GM18951 (cell line): ENCODE measurements at regions not wholly inside any gene's neighbourhood (a gene's known extent, or its start where the extent isn't known, plus 50 kb on each side); places are given as distances from the start of the nearest gene placed in this dataset.

Experiments
- POLR2A ChIP-seq: IDR thresholded peaks from 4 replicates; pipeline ENCODE4 v1.6.1; 2011; ENCODE audit warnings: mild to moderate bottlenecking; ENCODE audit not compliant: insufficient read length, insufficient read depth; ENCODE audit errors: extremely low read depth
- in situ Hi-C: fragments of 300-500 bp; cut with MboI; formaldehyde crosslinking; loops from one replicate; pipeline ENCODE4 v1.12.0; 2022; ENCODE audit warnings: low sequenced_read_pairs, mixed read lengths, inconsistent platforms; ENCODE audit not compliant: unreplicated experiment

GRCh38 chr12:124498275-124499189, 68.9 kb downstream of the NCOR2 start:
- in situ Hi-C loops = no loop called here
- no peak for TF ChIP-seq POLR2A

DNA sequence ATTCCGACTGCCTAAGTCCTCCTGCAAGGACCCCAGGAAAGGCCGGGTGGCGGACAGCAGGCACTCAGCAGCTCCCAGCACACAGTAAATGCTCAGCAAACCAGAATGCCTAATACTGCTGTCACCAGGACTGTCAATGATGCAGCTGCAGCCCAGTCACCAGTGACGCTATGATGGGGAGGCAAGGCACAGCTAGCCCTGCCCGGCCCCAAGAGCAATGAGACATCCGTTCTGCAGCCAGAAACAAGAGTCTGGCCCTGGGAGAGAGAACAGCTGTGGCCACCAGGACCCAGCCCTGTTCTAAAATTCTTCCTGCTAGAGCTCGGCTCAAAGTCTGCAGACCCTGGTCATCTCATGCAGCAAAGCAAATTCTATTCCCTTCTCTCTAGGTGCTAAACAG, 69.8 kb downstream of the NCOR2 start:
- in situ Hi-C loops = no loop called here
- no peak for TF ChIP-seq POLR2A

DNA sequence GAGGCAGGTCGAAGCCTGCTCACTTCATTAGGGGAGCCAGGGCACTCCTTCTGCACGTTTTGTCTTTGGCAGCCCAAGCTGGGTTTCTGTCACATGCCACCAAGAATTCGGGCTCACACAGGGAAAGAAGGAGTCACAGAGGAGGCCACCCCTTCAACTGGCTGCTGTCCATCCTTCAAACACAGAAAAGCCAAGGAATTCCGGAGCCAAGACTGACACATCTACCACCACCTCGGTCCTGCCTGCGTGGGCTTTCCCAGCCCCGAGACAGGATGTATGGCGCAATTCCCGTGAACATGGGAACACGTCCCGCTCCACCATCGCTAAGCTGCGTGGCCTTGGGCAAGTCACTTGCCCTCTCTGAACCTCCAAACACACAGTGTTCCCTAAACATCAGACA, 70.4 kb downstream of the NCOR2 start:
- in situ Hi-C loops = no loop called here
- TF ChIP-seq POLR2A = no peak

DNA sequence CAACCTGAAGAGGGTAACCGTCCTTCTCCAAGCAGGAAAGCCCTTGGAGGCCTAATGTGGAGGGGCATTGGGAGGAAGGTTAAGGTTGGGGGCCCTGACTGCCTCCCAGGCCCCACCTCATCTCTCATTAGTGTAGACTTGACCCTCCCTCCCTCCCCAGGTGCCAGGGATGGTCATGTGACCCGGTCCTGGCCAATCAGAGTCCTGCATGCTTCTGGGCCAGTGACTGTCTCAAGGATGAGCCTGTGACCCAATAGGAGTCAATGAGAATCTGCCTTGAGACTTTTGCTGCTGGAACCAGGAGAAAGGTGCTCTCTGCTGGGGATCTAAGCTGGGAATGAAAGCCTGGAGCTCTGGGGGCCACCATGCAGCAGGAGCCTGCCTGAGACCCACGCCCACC, 70.8 kb downstream of the NCOR2 start:
- TF ChIP-seq POLR2A = no peak

DNA sequence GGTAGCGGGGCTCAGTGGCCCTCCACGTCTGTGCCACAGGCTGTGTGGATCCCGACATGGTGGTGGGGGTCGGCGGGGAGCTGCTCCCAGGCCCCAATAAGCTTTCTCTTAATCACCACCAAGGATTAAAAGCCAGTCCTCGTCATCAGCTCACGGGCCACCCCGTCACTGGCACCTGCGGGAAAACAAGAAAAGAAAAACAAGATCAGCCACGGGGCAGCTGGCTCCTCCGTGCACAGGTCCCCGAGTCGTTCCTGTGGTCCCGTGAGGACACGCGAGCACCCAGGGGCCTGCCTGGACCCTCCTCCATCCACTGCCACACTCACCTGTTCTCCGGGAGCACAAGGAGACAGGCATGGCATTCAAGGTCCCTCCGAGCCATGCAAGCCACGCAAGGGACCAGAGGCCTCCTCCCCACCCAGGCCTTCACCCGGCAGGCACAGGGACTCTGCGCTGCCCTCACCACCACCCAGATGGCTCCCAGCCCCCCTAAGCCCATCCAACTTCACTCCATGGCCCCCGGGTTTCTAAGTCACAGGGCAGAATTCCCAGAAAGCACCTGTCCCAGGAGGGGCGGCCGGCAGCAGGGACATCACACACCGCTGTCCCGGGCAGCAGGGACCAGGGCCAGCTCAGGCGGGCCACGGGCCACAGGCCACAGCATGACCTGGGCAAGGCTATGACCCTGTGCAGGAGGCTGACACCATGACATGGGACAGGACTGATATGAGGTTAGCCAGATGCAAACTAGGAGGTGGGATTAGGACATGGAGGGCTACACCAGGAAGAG, 72.0 kb downstream of the NCOR2 start:
- in situ Hi-C loops = no loop called here
- TF ChIP-seq POLR2A = no peak

More for the DNA sequence above, 70.8 kb downstream of the NCOR2 start:
- in situ Hi-C loops = no loop called here

GRCh38 chr12:124494751-124495129, 72.7 kb downstream of the NCOR2 start:
- in situ Hi-C loops = no loop called here
- no peak for TF ChIP-seq POLR2A

GRCh38 chr12:124493809-124494750, 73.3 kb downstream of the NCOR2 start:
- TF ChIP-seq POLR2A = peak; percentile 56
- in situ Hi-C loops = no loop called here

DNA sequence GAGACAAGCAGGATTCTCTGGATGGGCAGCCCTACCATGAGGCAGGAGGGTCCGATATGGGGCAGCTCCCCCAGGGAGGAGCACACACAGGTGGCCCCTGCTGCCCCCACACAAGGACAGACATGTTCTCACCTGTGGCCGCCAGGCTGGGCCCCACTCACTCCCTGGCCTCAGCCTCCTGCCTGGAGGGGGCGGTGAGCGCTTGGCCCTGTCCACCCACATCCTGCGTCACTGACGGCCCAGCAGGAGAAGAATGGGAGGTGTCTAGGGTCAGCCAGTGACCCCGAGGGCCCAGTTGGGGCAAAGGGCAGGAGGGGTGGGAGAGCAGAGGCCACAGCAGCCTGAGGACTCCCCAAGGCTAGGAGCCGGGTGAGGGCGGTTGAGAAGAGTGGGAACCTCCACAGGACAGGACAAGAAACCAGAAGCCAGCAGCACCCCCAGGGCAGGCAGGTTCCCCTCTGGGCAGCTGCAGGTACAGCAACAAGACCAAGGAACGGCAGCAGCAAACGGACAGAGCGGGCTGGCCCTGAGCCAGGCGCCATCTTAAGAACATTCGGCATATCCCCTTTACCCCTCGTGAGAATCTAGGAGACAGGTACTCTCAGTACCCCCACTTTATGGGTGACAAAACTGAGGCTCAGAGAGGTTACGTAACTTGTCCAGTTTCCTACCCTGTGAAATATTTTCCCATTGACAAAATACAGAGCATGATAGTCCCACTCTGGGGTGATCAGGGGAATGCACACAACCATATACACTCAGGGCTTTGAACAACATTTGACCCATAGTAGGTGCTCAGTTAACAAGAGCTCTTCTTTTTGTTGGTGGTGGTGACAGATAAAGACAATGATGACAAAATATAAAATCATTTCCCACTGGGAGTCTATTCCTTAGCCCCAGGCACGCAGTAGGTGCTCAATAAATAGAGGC, 74.3 kb downstream of the NCOR2 start:
- in situ Hi-C loops = no loop called here
- TF ChIP-seq POLR2A = no peak

DNA sequence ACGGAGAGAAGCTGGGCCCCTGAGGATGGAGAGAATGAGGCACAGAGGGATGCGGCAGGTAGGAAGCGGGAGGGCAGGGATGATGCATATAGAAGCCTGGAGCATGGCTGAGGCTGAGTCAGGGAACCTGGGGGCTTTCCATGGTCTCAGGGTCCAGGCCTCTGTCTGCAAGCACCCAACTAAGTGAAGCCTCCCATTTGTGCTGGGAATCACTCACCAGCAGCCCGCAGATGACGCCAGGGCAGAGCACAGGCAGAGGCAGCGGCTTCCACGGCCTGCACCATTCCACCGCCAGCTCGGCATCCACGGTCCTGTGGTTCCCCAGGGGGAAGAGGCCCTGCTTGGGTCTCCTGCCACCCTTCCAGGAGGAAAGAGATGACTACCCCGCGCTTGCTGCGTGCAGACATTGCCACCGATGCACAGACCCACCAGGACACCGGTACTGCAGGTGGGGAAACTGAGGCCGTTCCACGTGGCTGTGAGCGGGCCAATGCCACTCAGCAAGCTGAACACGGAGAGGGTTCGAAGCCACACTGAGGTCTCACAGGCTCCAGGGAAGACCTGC, 75.5 kb downstream of the NCOR2 start:
- no peak for TF ChIP-seq POLR2A
- in situ Hi-C loops = no loop called here

DNA sequence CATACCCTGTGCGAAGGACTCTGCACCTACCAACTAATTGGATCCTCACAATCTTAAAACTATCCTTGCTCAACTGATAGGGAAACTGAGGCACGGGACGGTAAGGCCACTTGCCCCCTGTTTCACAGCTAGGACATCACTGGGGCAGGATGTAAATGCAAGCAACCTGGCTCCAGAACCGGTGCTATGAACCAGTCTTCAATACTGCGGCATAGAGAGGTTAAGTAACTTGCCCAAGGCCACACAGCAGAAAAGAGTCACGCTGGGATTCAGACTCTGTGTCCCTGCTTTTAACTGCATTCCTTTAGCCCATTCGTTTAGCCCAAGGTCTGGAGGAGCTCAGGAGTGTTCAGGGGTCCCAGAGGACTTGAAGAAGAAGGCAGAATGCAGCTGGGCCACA, 76.1 kb downstream of the NCOR2 start:
- in situ Hi-C loops = no loop called here
- no peak for TF ChIP-seq POLR2A

GRCh38 chr12:124490584-124491305, 76.7 kb downstream of the NCOR2 start:
- in situ Hi-C loops = no loop called here
- TF ChIP-seq POLR2A = no peak
